Activated B cell treated with CpG ODN at 0.5 μM for 24 hours (primary cell): ENCODE measurements at regions not wholly inside any gene's neighbourhood (a gene's known extent, or its start where the extent isn't known, plus 50 kb on each side); places are given as distances from the start of the nearest gene placed in this dataset.

Source experiments
- ATAC-seq: fragments of 200-7000 bp; cut with Tn5 transposase; one replicate; pipeline ENCODE4 v1.10.0; 2021; ENCODE audit warnings: low read depth, mild to moderate bottlenecking, moderate library complexity
- CTCF ChIA-PET: fragments of 350-600 bp; sonication (Branson Sonifier 250); formaldehyde crosslinking; loops from one replicate; lab custom pipeline; 2021; ENCODE audit warnings: antibody characterized with exemption; lab: Charles Lee
- POLR2A ChIA-PET: fragments of 350-600 bp; sonication (Branson Sonifier 250); formaldehyde crosslinking; loops from one replicate; lab custom pipeline; 2021; ENCODE audit warnings: antibody characterized with exemption; lab: Charles Lee
- DNase-seq: peaks from one replicate; pipeline ENCODE4 v3.0.0; 2022
- H3K27ac Mint-ChIP-seq: one replicate; pipeline ENCODE4 v1.8.0; 2020; ENCODE audit warnings: mixed read lengths
- H3K27me3 Mint-ChIP-seq: one replicate; pipeline ENCODE4 v1.8.0; 2021; ENCODE audit warnings: mixed read lengths
- H3K36me3 Mint-ChIP-seq: one replicate; pipeline ENCODE4 v1.8.0; 2021; ENCODE audit warnings: low read depth, mixed read lengths
- H3K4me1 Mint-ChIP-seq: one replicate; pipeline ENCODE4 v1.8.0; 2021; ENCODE audit warnings: mixed read lengths
- H3K4me3 Mint-ChIP-seq: one replicate; pipeline ENCODE4 v1.8.0; 2020; ENCODE audit warnings: mild to moderate bottlenecking, mixed read lengths
- H3K9me3 Mint-ChIP-seq: one replicate; pipeline ENCODE4 v1.8.0; 2020; ENCODE audit warnings: mixed read lengths
- intact Hi-C: fragments of 100-400 bp; cut with micrococcal nuclease; formaldehyde crosslinking; loops from one replicate; pipeline ENCODE4 v1.15.1; 2024
- TF ChIP-seq, protein P1 (sequence below): fragments of 200-600 bp; IDR thresholded peaks from one replicate; pipeline ENCODE4 v1.8.0; 2022; ENCODE audit warnings: antibody characterized with exemption, mild to moderate bottlenecking

GRCh38 chr6:163900570-163900969, 486.1 kb downstream of the QKI start:
- H3K4me1 Mint-ChIP-seq: no peaks in the 10 kb centered on the region
- no peak for DNase-seq
- H3K36me3 Mint-ChIP-seq: no peaks in the 10 kb centered on the region
- H3K9me3 Mint-ChIP-seq: no peaks in the 10 kb centered on the region
- ATAC-seq: no peak
- no peaks in the 10 kb centered on the region for H3K27me3 Mint-ChIP-seq
- ChIA-PET POLR2A (no interaction called here), CTCF (no interaction called here)
- H3K27ac Mint-ChIP-seq: no peak overlapping the region
- TF ChIP-seq, protein P1, sequence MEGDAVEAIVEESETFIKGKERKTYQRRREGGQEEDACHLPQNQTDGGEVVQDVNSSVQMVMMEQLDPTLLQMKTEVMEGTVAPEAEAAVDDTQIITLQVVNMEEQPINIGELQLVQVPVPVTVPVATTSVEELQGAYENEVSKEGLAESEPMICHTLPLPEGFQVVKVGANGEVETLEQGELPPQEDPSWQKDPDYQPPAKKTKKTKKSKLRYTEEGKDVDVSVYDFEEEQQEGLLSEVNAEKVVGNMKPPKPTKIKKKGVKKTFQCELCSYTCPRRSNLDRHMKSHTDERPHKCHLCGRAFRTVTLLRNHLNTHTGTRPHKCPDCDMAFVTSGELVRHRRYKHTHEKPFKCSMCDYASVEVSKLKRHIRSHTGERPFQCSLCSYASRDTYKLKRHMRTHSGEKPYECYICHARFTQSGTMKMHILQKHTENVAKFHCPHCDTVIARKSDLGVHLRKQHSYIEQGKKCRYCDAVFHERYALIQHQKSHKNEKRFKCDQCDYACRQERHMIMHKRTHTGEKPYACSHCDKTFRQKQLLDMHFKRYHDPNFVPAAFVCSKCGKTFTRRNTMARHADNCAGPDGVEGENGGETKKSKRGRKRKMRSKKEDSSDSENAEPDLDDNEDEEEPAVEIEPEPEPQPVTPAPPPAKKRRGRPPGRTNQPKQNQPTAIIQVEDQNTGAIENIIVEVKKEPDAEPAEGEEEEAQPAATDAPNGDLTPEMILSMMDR: no peak
- no peak overlapping the region for H3K4me3 Mint-ChIP-seq
- intact Hi-C loops: no loop called here

- POLR2A ChIA-PET: no interaction called here
- Mint-ChIP-seq H3K9me3 (no peaks in the 10 kb centered on the region), H3K4me3 (no peak overlapping the region), H3K36me3 (no peaks in the 10 kb centered on the region), H3K27me3 (no peaks in the 10 kb centered on the region), H3K27ac (no peak overlapping the region), H3K4me1 (no peaks in the 10 kb centered on the region)
- intact Hi-C loops: no loop called here
- TF ChIP-seq, protein P1: no peak
- DNase-seq: no peak
- CTCF ChIA-PET: no interaction called here
- ATAC-seq: no peak
These were observed 483.2 kb downstream of the QKI start for GRCh38 chr6:163897669-163898068.

GRCh38 chr6:163897030-163897429, 482.5 kb downstream of the QKI start:
- TF ChIP-seq, protein P1: no peak
- DNase-seq (no peak), ATAC-seq (no peak)
- no peak overlapping the region for H3K27ac Mint-ChIP-seq
- H3K4me1 Mint-ChIP-seq: no peaks in the 10 kb centered on the region
- no peaks in the 10 kb centered on the region for H3K27me3 Mint-ChIP-seq
- no peaks in the 10 kb centered on the region for H3K9me3 Mint-ChIP-seq
- no peaks in the 10 kb centered on the region for H3K36me3 Mint-ChIP-seq
- intact Hi-C loops: no loop called here
- POLR2A ChIA-PET: no interaction called here
- H3K4me3 Mint-ChIP-seq: no peak overlapping the region
- CTCF ChIA-PET: no interaction called here

- Mint-ChIP-seq H3K4me1 (no peaks in the 10 kb centered on the region), H3K27me3 (no peaks in the 10 kb centered on the region), H3K9me3 (no peaks in the 10 kb centered on the region), H3K36me3 (no peaks in the 10 kb centered on the region), H3K4me3 (no peak overlapping the region), H3K27ac (no peak overlapping the region)
- ChIA-PET POLR2A (no interaction called here), CTCF (no interaction called here)
- TF ChIP-seq, protein P1: no peak
- DNase-seq (no peak), ATAC-seq (no peak)
- intact Hi-C loops: no loop called here
These were observed 480.6 kb downstream of the QKI start for GRCh38 chr6:163895162-163895561.

DNA sequence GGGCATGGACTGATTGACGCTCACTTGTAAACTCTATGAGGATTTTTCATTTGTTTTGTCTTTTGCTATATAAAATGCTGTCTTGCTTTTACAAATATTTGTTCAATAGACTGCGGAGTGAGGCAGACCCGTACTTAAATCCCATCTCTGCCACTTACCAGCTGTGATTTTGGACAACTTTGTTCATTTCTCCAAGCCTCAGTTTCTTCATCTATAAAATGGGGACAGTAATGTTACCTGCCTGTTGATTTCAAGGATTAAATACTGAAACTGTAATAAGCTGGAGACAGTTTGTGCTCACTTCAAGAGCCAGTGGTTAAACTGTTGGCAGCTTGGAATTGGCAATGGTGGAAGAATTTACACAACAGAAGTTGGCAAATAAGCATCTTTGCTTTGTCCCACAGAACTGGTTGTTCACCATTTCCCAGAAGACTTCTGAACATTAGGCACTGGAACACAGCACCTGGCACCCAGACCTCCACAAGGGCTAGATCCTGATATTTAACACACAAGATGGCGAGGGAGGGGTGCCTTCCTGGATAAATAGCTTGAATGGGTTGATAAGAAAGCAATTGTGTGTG, 479.2 kb downstream of the QKI start:
- intact Hi-C loops: no loop called here
- ChIA-PET CTCF (no interaction called here), POLR2A (no interaction called here)
- Mint-ChIP-seq H3K4me1 (no peaks in the 10 kb centered on the region), H3K9me3 (no peaks in the 10 kb centered on the region), H3K36me3 (no peaks in the 10 kb centered on the region), H3K27me3 (no peaks in the 10 kb centered on the region), H3K4me3 (no peak overlapping the region), H3K27ac (no peak overlapping the region)
- ATAC-seq: no peak
- no peak for DNase-seq
- TF ChIP-seq, protein P1: no peak
